HEK293 (cell line): ENCODE measurements at regions not wholly inside any gene's neighbourhood (a gene's known extent, or its start where the extent isn't known, plus 50 kb on each side); places are given as distances from the start of the nearest gene placed in this dataset.

Experiments
- CTCF ChIA-PET: fragments of 350-600 bp; formaldehyde crosslinking; extraction: SDS; loops from one replicate; lab custom pipeline; 2021; ENCODE audit warnings: antibody characterized with exemption; lab: Yijun Ruan, JAX
- POLR2A ChIA-PET: fragments of 300-600 bp; formaldehyde crosslinking; extraction: SDS; loops from one replicate; lab custom pipeline; 2020; ENCODE audit warnings: antibody characterized with exemption, inconsistent platforms; lab: Yijun Ruan, JAX
- H3K27ac ChIP-seq: fragments of 200-500 bp; sonication (Bioruptor generic); 2 replicates; pipeline ENCODE4 v1.5.1; 2014; ENCODE audit warnings: low read depth, low read length, control low read depth, inconsistent platforms; ENCODE audit errors: extremely low read depth
- H3K36me3 ChIP-seq, 2 experiments: fragments of 200-500 bp in 1 of 2; sonication (Bioruptor generic) in 1 of 2; 1 replicate in 1 of 2; 2 replicates in 1 of 2; pipeline ENCODE4 v1.5.1; 2014 to 2017; ENCODE audit warnings: inconsistent platforms in 2 of 2, low read length in 2 of 2; ENCODE audit not compliant: control insufficient read depth in 2 of 2, insufficient read depth in 1 of 2
- H3K4me1 ChIP-seq: fragments of 200-500 bp; sonication (Bioruptor generic); 2 replicates; pipeline ENCODE4 v1.5.1; 2014; ENCODE audit warnings: mild to moderate bottlenecking, low read length, inconsistent platforms; ENCODE audit not compliant: control insufficient read depth, insufficient read depth
- H3K4me3 ChIP-seq: 2 replicates; pipeline ENCODE4 v1.5.1; 2011; ENCODE audit warnings: low read depth, mild to moderate bottlenecking, control low read depth, low read length, moderate library complexity
- H3K9me3 ChIP-seq: fragments of 200-500 bp; sonication (Bioruptor generic); 2 replicates; pipeline ENCODE4 v1.5.1; 2014; ENCODE audit warnings: low read depth, low read length, inconsistent platforms; ENCODE audit not compliant: control insufficient read depth, insufficient read depth
- BCL11A ChIP-seq: fragments of 450-650 bp; formaldehyde crosslinking; IDR thresholded peaks from 2 replicates; pipeline ENCODE4 v1.5.1; 2016; ENCODE audit warnings: low read depth, missing biosample characterization, missing genetic modification characterization
- CTCF ChIP-seq: fragments of 450-650 bp; formaldehyde crosslinking; IDR thresholded peaks from 2 replicates; pipeline ENCODE4 v1.5.1; 2016; ENCODE audit warnings: missing biosample characterization, missing genetic modification characterization
- GFI1B ChIP-seq: fragments of 450-650 bp; formaldehyde crosslinking; IDR thresholded peaks from 2 replicates; pipeline ENCODE4 v1.5.1; 2016; ENCODE audit warnings: missing biosample characterization, missing genetic modification characterization
- KLF1 ChIP-seq: fragments of 450-650 bp; formaldehyde crosslinking; IDR thresholded peaks from 2 replicates; pipeline ENCODE4 v1.5.1; 2016; ENCODE audit warnings: missing biosample characterization, missing genetic modification characterization
- KLF7 ChIP-seq: fragments of 450-650 bp; formaldehyde crosslinking; IDR thresholded peaks from 2 replicates; pipeline ENCODE4 v1.5.1; 2016; ENCODE audit warnings: missing biosample characterization, missing genetic modification characterization, borderline replicate concordance
- MZF1 ChIP-seq: fragments of 450-650 bp; formaldehyde crosslinking; IDR thresholded peaks from 2 replicates; pipeline ENCODE4 v1.5.1; 2017; ENCODE audit warnings: missing biosample characterization, missing genetic modification characterization, borderline replicate concordance
- SP3 ChIP-seq: fragments of 450-650 bp; formaldehyde crosslinking; IDR thresholded peaks from 2 replicates; pipeline ENCODE4 v1.5.1; 2016; ENCODE audit warnings: missing biosample characterization, missing genetic modification characterization
- YY1 ChIP-seq: fragments of 450-650 bp; formaldehyde crosslinking; IDR thresholded peaks from 2 replicates; pipeline ENCODE4 v1.5.1; 2018; ENCODE audit warnings: missing biosample characterization, missing genetic modification characterization
- ZBTB26 ChIP-seq: fragments of 450-650 bp; formaldehyde crosslinking; optimal IDR thresholded peaks from 2 replicates; pipeline ENCODE3; 2016; ENCODE audit warnings: missing biosample characterization, mild to moderate bottlenecking, missing genetic modification characterization
- ZNF114 ChIP-seq: fragments of 450-650 bp; formaldehyde crosslinking; IDR thresholded peaks from 2 replicates; pipeline ENCODE4 v1.5.0; 2017; ENCODE audit warnings: missing biosample characterization, missing genetic modification characterization
- ZNF24 ChIP-seq: fragments of 450-650 bp; formaldehyde crosslinking; IDR thresholded peaks from 2 replicates; pipeline ENCODE4 v1.5.1; 2016; ENCODE audit warnings: missing biosample characterization, missing genetic modification characterization
- ZNF324 ChIP-seq: fragments of 450-650 bp; formaldehyde crosslinking; IDR thresholded peaks from 2 replicates; pipeline ENCODE4 v1.5.1; 2016; ENCODE audit warnings: missing biosample characterization, missing genetic modification characterization
- ZNF518A ChIP-seq: fragments of 450-650 bp; formaldehyde crosslinking; conservative IDR thresholded peaks from 2 replicates; pipeline ENCODE4 v1.5.1; 2016; ENCODE audit warnings: low read depth, missing biosample characterization, missing genetic modification characterization
- ZNF561 ChIP-seq: fragments of 450-650 bp; IDR thresholded peaks from 2 replicates; pipeline ENCODE4 v1.5.1; 2018; ENCODE audit warnings: missing biosample characterization, missing genetic modification characterization, borderline replicate concordance
- ZNF580 ChIP-seq: fragments of 450-650 bp; formaldehyde crosslinking; IDR thresholded peaks from 2 replicates; pipeline ENCODE4 v1.5.1; 2016; ENCODE audit warnings: missing biosample characterization, missing genetic modification characterization
- ZNF654 ChIP-seq: fragments of 450-650 bp; formaldehyde crosslinking; IDR thresholded peaks from 2 replicates; pipeline ENCODE4 v1.5.1; 2016; ENCODE audit warnings: low read depth, missing biosample characterization, missing genetic modification characterization
- ZSCAN16 ChIP-seq: fragments of 450-650 bp; formaldehyde crosslinking; IDR thresholded peaks from 2 replicates; pipeline ENCODE4 v1.5.1; 2016; ENCODE audit warnings: missing biosample characterization, missing genetic modification characterization
- TF ChIP-seq, protein P1 (sequence below): fragments of 450-650 bp; formaldehyde crosslinking; IDR thresholded peaks from 2 replicates; pipeline ENCODE4 v1.5.1; 2016; ENCODE audit warnings: missing biosample characterization, missing genetic modification characterization
- TF ChIP-seq, protein P2 (sequence below): fragments of 450-650 bp; formaldehyde crosslinking; IDR thresholded peaks from 2 replicates; pipeline ENCODE4 v1.5.1; 2016; ENCODE audit warnings: missing biosample characterization, missing genetic modification characterization

GRCh38 chr19:34120846-34121639 lies 51.3 kb upstream of the LSM14A start:
- ChIA-PET CTCF (interaction anchor here (0.5 to 7.6 kb wide), 32 partner anchors 8 to 1498 kb away, joined by 3 to 133 read pairs (median 4); no protein-coding TSS in a partner anchor), POLR2A (no interaction called here)
- Histone ChIP-seq H3K36me3 (no peaks in the 10 kb centered on the region; a peak in 1 of 3 replicates), H3K4me1 (peaks cover 7% of the 10 kb centered on the region; the same call in 1 of the 2 replicates), H3K4me3 (no peak overlapping the region), H3K27ac (no peak overlapping the region), H3K9me3 (no peaks in the 10 kb centered on the region; the same call in 1 of the 2 replicates)
- TF ChIP-seq KLF7 (tag by site-specific recombination) (no peak), ZNF561 (tag by site-specific recombination) (0 out of 2 replicates have a peak, but pooled peaks have one; percentile 36), GFI1B (tag by site-specific recombination) (no peak), BCL11A (no peak), CTCF (peak; percentile 52; the same call in 1 of the 2 replicates), ZNF24 (tag by site-specific recombination) (no peak), ZSCAN16 (tag by site-specific recombination) (no peak), ZNF324 (peak; percentile 30; the same call in 1 of the 2 replicates), KLF1 (tag by site-specific recombination) (no peak), YY1 (no peak), ZNF518A (tag by site-specific recombination) (no peak), MZF1 (tag by site-specific recombination) (0 out of 2 replicates have a peak, but pooled peaks have one; percentile 2), SP3 (tag by site-specific recombination) (no peak), ZNF654 (tag by site-specific recombination) (peak; percentile 54), ZBTB26 (tag by site-specific recombination) (peak; percentile 6), ZNF114 (tag by site-specific recombination) (no peak), ZNF580 (tag by site-specific recombination) (peak; percentile 25; the same call in 1 of the 2 replicates)
- TF ChIP-seq, protein P1, sequence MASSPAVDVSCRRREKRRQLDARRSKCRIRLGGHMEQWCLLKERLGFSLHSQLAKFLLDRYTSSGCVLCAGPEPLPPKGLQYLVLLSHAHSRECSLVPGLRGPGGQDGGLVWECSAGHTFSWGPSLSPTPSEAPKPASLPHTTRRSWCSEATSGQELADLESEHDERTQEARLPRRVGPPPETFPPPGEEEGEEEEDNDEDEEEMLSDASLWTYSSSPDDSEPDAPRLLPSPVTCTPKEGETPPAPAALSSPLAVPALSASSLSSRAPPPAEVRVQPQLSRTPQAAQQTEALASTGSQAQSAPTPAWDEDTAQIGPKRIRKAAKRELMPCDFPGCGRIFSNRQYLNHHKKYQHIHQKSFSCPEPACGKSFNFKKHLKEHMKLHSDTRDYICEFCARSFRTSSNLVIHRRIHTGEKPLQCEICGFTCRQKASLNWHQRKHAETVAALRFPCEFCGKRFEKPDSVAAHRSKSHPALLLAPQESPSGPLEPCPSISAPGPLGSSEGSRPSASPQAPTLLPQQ (tag by site-specific recombination), result no peak
- TF ChIP-seq, protein P2, sequence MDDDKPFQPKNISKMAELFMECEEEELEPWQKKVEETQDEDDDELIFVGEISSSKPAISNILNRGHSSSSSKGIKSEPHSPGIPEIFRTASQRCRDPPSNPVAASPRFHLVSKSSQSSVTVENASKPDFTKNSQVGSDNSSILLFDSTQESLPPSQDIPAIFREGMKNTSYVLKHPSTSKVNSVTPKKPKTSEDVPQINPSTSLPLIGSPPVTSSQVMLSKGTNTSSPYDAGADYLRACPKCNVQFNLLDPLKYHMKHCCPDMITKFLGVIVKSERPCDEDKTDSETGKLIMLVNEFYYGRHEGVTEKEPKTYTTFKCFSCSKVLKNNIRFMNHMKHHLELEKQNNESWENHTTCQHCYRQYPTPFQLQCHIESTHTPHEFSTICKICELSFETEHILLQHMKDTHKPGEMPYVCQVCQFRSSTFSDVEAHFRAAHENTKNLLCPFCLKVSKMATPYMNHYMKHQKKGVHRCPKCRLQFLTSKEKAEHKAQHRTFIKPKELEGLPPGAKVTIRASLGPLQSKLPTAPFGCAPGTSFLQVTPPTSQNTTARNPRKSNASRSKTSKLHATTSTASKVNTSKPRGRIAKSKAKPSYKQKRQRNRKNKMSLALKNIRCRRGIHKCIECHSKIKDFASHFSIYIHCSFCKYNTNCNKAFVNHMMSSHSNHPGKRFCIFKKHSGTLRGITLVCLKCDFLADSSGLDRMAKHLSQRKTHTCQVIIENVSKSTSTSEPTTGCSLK, result no peak
